ENCODE measurements at regions not wholly inside any gene's neighbourhood (a gene's known extent, or its start where the extent isn't known, plus 50 kb on each side); places are given as distances from the start of the nearest gene placed in this dataset.

DNA sequence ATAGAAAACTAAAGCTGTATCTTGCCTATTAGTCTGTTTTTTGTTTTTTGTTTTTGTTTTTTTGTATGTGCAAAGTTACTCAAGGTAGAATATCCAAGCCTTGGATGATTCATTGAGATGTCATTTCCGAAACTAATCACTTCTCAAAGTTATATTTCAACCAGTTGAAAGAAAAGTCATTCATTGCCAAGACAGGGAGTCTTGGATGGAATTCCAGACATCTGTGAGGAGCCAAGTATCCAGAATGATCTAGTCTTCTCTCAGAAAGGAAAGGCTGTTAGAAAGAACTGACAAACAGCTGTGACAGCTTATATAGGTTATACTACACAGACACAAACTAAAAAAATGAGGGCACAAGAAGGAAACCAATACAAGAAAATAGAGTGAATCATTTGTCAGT lies 141.1 kb upstream of the NDST3 start:
- Histone ChIP-seq H3K9me2 (replicated peaks; ENCODE audit: control insufficient read depth, low read length) (no peaks in the 10 kb centered on the region), H3K4me2 (ENCODE audit: low read length) (no peak overlapping the region), H3K27ac (ENCODE audit: low read depth, low read length) (no peak overlapping the region), H3K27me3 (ENCODE audit: control insufficient read depth, low read length) (no peaks in the 10 kb centered on the region), H3K36me3 (ENCODE audit: control insufficient read depth, low read length) (no peaks in the 10 kb centered on the region), H3K4me3 (ENCODE audit: low read length) (no peak overlapping the region), H3F3A (ENCODE audit: control insufficient read depth, insufficient read depth) (no peaks in the 10 kb centered on the region), H3K79me2 (ENCODE audit: control insufficient read depth, low read length) (no peaks in the 10 kb centered on the region), H3K4me1 (ENCODE audit: control insufficient read depth, low read length) (no peaks in the 10 kb centered on the region), H3K9me3 (ENCODE audit: control insufficient read depth, insufficient read depth, low read length) (no peaks in the 10 kb centered on the region), H4K20me1 (ENCODE audit: control insufficient read depth, insufficient read depth, low read depth, low read length) (no peaks in the 10 kb centered on the region)
- no peak for TF ChIP-seq EZH2phosphoT487 (IDR thresholded peaks at IDR 0.05; ENCODE audit: borderline replicate concordance, low read length)
- no peak for TF ChIP-seq CTCF (IDR thresholded peaks at IDR 0.05; ENCODE audit: low read depth, low read length, poor library complexity, severe bottlenecking)

GRCh38 chr4:117898496-117898895 lies 135.8 kb upstream of the NDST3 start:
- Histone ChIP-seq H3K4me3 (ENCODE audit: low read length) (no peak overlapping the region), H3K4me1 (ENCODE audit: control insufficient read depth, low read length) (no peaks in the 10 kb centered on the region), H3F3A (ENCODE audit: control insufficient read depth, insufficient read depth) (no peaks in the 10 kb centered on the region), H3K9me3 (ENCODE audit: control insufficient read depth, insufficient read depth, low read length) (no peaks in the 10 kb centered on the region), H3K4me2 (ENCODE audit: low read length) (no peak overlapping the region), H3K27ac (ENCODE audit: low read depth, low read length) (no peak overlapping the region), H3K36me3 (ENCODE audit: control insufficient read depth, low read length) (no peaks in the 10 kb centered on the region), H3K9me2 (replicated peaks; ENCODE audit: control insufficient read depth, low read length) (no peaks in the 10 kb centered on the region), H4K20me1 (ENCODE audit: control insufficient read depth, insufficient read depth, low read depth, low read length) (no peaks in the 10 kb centered on the region), H3K27me3 (ENCODE audit: control insufficient read depth, low read length) (no peaks in the 10 kb centered on the region), H3K79me2 (ENCODE audit: control insufficient read depth, low read length) (no peaks in the 10 kb centered on the region)
- no peak for TF ChIP-seq EZH2phosphoT487 (IDR thresholded peaks at IDR 0.05; ENCODE audit: borderline replicate concordance, low read length)
- no peak for TF ChIP-seq CTCF (IDR thresholded peaks at IDR 0.05; ENCODE audit: low read depth, low read length, poor library complexity, severe bottlenecking)

DNA sequence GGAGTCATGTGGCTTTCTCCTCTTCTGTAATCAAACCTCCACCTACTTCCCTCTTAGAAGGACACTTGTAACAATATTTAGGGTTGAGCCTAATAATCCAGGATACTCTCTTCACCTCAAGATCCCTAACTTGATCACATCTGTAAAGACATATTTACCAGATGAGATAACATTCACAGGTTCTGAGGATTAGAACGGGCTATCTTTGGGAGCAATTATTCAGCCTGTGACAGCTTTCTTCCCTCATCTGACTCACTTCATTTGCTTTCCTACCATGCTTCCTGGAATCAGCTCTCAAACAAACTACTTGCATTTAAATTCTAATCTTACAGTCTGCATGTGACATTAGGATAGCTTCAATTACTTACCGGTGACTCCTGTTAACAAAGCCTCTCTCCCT lies 133.5 kb upstream of the NDST3 start:
- Histone ChIP-seq H3K27ac (ENCODE audit: low read depth, low read length) (no peak overlapping the region), H3K79me2 (ENCODE audit: control insufficient read depth, low read length) (no peaks in the 10 kb centered on the region), H4K20me1 (ENCODE audit: control insufficient read depth, insufficient read depth, low read depth, low read length) (no peaks in the 10 kb centered on the region), H3K9me2 (replicated peaks; ENCODE audit: control insufficient read depth, low read length) (no peaks in the 10 kb centered on the region), H3K27me3 (ENCODE audit: control insufficient read depth, low read length) (no peaks in the 10 kb centered on the region), H3F3A (ENCODE audit: control insufficient read depth, insufficient read depth) (no peaks in the 10 kb centered on the region), H3K9me3 (ENCODE audit: control insufficient read depth, insufficient read depth, low read length) (no peaks in the 10 kb centered on the region), H3K36me3 (ENCODE audit: control insufficient read depth, low read length) (no peaks in the 10 kb centered on the region), H3K4me1 (ENCODE audit: control insufficient read depth, low read length) (no peaks in the 10 kb centered on the region), H3K4me2 (ENCODE audit: low read length) (no peak overlapping the region), H3K4me3 (ENCODE audit: low read length) (no peak overlapping the region)
- TF ChIP-seq CTCF (IDR thresholded peaks at IDR 0.05; ENCODE audit: low read depth, low read length, poor library complexity, severe bottlenecking), result no peak
- TF ChIP-seq EZH2phosphoT487 (IDR thresholded peaks at IDR 0.05; ENCODE audit: borderline replicate concordance, low read length), result no peak

- H3K4me2 ChIP-seq (ENCODE audit: low read length), result no peak overlapping the region
- H4K20me1 ChIP-seq (ENCODE audit: control insufficient read depth, insufficient read depth, low read depth, low read length), result no peaks in the 10 kb centered on the region
- no peaks in the 10 kb centered on the region for H3K27me3 ChIP-seq (ENCODE audit: control insufficient read depth, low read length)
- H3K4me3 ChIP-seq (ENCODE audit: low read length), result no peak overlapping the region
- TF ChIP-seq EZH2phosphoT487 (IDR thresholded peaks at IDR 0.05; ENCODE audit: borderline replicate concordance, low read length) (no peak), CTCF (IDR thresholded peaks at IDR 0.05; ENCODE audit: low read depth, low read length, poor library complexity, severe bottlenecking) (no peak)
- no peaks in the 10 kb centered on the region for H3F3A ChIP-seq (ENCODE audit: control insufficient read depth, insufficient read depth)
- no peaks in the 10 kb centered on the region for H3K9me3 ChIP-seq (ENCODE audit: control insufficient read depth, insufficient read depth, low read length)
- no peaks in the 10 kb centered on the region for H3K36me3 ChIP-seq (ENCODE audit: control insufficient read depth, low read length)
- no peak overlapping the region for H3K27ac ChIP-seq (ENCODE audit: low read depth, low read length)
- H3K4me1 ChIP-seq (ENCODE audit: control insufficient read depth, low read length), result no peaks in the 10 kb centered on the region
- no peaks in the 10 kb centered on the region for H3K9me2 ChIP-seq (replicated peaks; ENCODE audit: control insufficient read depth, low read length)
- H3K79me2 ChIP-seq (ENCODE audit: control insufficient read depth, low read length), result no peaks in the 10 kb centered on the region
These were observed 126.6 kb upstream of the NDST3 start for GRCh38 chr4:117907646-117908045.
